Peyer's patch (tissue), 4 donors: ENCODE measurements at regions not wholly inside any gene's neighbourhood (a gene's known extent, or its start where the extent isn't known, plus 50 kb on each side); places are given as distances from the start of the nearest gene placed in this dataset.

Experiments
- DNase-seq, 3 donors: peaks; one replicate each; pipeline ENCODE4 v3.0.0-alpha.2; 2017 to 2019
- H3K27ac ChIP-seq, 4 donors: fragments of 200-600 bp; sonication (generic); one replicate each; pipeline ENCODE4 v1.5.1; 2016 to 2019
- H3K27me3 ChIP-seq, 2 donors: fragments of 200-600 bp; sonication (generic); one replicate each; pipeline ENCODE4 v1.5.1; 2019
- H3K36me3 ChIP-seq, 3 donors: fragments of 200-600 bp; sonication (generic); one replicate each; pipeline ENCODE4 v1.5.1; 2016 to 2019
- H3K4me1 ChIP-seq, 4 donors: fragments of 200-600 bp; sonication (generic); one replicate each; pipeline ENCODE4 v1.5.1; 2016 to 2019
- H3K4me3 ChIP-seq, 4 donors: fragments of 200-600 bp; sonication (generic); 1 replicate in 3 of 4; 2 replicates in 1 of 4; pipeline ENCODE4 v1.5.1; 2016 to 2019; ENCODE audit warnings: mild to moderate bottlenecking in 1 of 4
- H3K9me3 ChIP-seq, 4 donors: fragments of 200-600 bp; sonication (generic); one replicate each; pipeline ENCODE4 v1.5.1; 2016 to 2019; ENCODE audit warnings: mild to moderate bottlenecking in 1 of 4
- CTCF ChIP-seq, 6 experiments: fragments of 450-650 bp in 4 of 6; fragments of 200-600 bp in 2 of 6; sonication (generic) in 1 of 6; IDR thresholded peaks; one replicate each; pipeline ENCODE4 v1.5.1; 2017 to 2019; ENCODE audit warnings: antibody characterized with exemption in 6 of 6, mild to moderate bottlenecking in 3 of 6, moderate library complexity in 1 of 6
- POLR2A ChIP-seq, 2 donors: fragments of 450-650 bp; IDR thresholded peaks; one replicate each; pipeline ENCODE4 v1.5.1; 2017; ENCODE audit warnings: antibody characterized with exemption in 2 of 2, mild to moderate bottlenecking in 2 of 2, moderate library complexity in 2 of 2

GRCh38 chr3:72577190-72577589 is 271.1 kb downstream of the SHQ1 start:
- Histone ChIP-seq H3K4me1 (no peaks in the 10 kb centered on the region), H3K27me3 (no peaks in the 10 kb centered on the region), H3K27ac (no peak overlapping the region), H3K9me3 (no peaks in the 10 kb centered on the region), H3K36me3 (no peaks in the 10 kb centered on the region), H3K4me3 (no peak overlapping the region)
- DNase-seq = no peak
- TF ChIP-seq CTCF (IDR thresholded peaks at IDR 0.05) (no peak), POLR2A (IDR thresholded peaks at IDR 0.05) (no peak)

GRCh38 chr3:72576563-72576962 is 271.7 kb downstream of the SHQ1 start:
- TF ChIP-seq POLR2A (IDR thresholded peaks at IDR 0.05) (no peak), CTCF (IDR thresholded peaks at IDR 0.05) (no peak)
- Histone ChIP-seq H3K27ac (no peak overlapping the region), H3K4me1 (no peaks in the 10 kb centered on the region), H3K9me3 (no peaks in the 10 kb centered on the region), H3K36me3 (no peaks in the 10 kb centered on the region), H3K4me3 (no peak overlapping the region), H3K27me3 (no peaks in the 10 kb centered on the region)
- no peak for DNase-seq

GRCh38 chr3:72574144-72574543 is 274.1 kb downstream of the SHQ1 start:
- Histone ChIP-seq H3K36me3 (no peaks in the 10 kb centered on the region), H3K4me3 (no peak overlapping the region), H3K4me1 (no peaks in the 10 kb centered on the region), H3K27me3 (no peaks in the 10 kb centered on the region), H3K9me3 (no peaks in the 10 kb centered on the region), H3K27ac (no peak overlapping the region)
- TF ChIP-seq POLR2A (IDR thresholded peaks at IDR 0.05) = no peak
- no peak for TF ChIP-seq CTCF (IDR thresholded peaks at IDR 0.05)
- DNase-seq = no peak

GRCh38 chr3:72573051-72573450 is 275.2 kb downstream of the SHQ1 start:
- no peaks in the 10 kb centered on the region for H3K4me1 ChIP-seq
- DNase-seq = no peak
- no peak overlapping the region for H3K27ac ChIP-seq
- TF ChIP-seq CTCF (IDR thresholded peaks at IDR 0.05) (no peak), POLR2A (IDR thresholded peaks at IDR 0.05) (no peak)
- no peak overlapping the region for H3K4me3 ChIP-seq
- no peaks in the 10 kb centered on the region for H3K27me3 ChIP-seq
- H3K36me3 ChIP-seq = no peaks in the 10 kb centered on the region
- H3K9me3 ChIP-seq = no peaks in the 10 kb centered on the region

GRCh38 chr3:72572489-72573007 is 275.7 kb downstream of the SHQ1 start:
- Histone ChIP-seq H3K27ac (no peak overlapping the region), H3K4me1 (no peaks in the 10 kb centered on the region), H3K9me3 (no peaks in the 10 kb centered on the region), H3K36me3 (no peaks in the 10 kb centered on the region), H3K4me3 (no peak overlapping the region), H3K27me3 (no peaks in the 10 kb centered on the region)
- no peak for DNase-seq
- TF ChIP-seq POLR2A (IDR thresholded peaks at IDR 0.05) (no peak), CTCF (IDR thresholded peaks at IDR 0.05) (no peak)

DNA sequence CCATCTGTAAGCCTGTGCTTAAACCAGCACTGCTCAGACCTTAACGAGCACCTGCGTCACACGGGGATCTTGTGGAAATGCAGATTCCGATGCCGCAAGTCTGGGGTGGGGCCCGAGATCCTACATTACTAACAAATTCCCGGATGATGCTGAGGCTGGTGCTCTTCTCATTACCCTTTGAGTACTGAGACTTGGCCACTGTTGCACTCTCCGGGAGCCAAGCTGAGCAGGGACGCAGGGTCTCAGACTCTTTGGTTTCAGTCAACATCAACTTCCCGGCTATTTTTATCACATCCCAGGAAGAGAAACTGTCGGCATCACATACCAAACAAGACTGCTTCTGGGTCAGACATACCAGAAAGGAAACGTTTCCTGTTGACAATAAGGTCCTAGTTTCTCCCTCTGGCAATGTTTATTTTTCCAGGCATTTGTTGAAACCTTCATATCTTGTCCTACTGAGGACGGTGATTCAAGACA is 276.6 kb downstream of the SHQ1 start:
- H3K4me3 ChIP-seq = no peak overlapping the region
- H3K27me3 ChIP-seq = no peaks in the 10 kb centered on the region
- DNase-seq = no peak
- no peaks in the 10 kb centered on the region for H3K9me3 ChIP-seq
- no peak for TF ChIP-seq CTCF (IDR thresholded peaks at IDR 0.05)
- TF ChIP-seq POLR2A (IDR thresholded peaks at IDR 0.05) = no peak
- H3K36me3 ChIP-seq = no peaks in the 10 kb centered on the region
- no peak overlapping the region for H3K27ac ChIP-seq
- H3K4me1 ChIP-seq = no peaks in the 10 kb centered on the region
